ENCODE measurements at regions not wholly inside any gene's neighbourhood (a gene's known extent, or its start where the extent isn't known, plus 50 kb on each side); places are given as distances from the start of the nearest gene placed in this dataset.

DNA sequence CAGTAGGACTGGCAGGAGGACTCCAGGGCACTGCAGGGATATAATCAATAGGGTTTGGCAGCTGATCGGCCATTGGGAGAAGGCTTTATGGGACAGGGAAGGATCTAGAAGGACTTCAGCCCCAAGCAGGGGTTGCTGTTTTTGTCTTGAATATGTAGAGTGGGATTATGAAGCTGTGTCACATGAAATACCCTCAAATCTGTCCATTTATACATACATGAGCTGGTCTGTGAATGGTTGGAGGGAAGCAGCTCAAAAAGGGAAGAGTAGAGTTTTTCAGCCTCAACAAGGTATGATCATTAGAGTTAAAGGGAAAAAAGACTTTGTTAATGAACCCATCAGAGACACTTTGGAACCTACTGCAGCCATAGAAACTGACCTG lies 98.2 kb upstream of the ZNF217 start:
- TF ChIP-seq, protein P1, sequence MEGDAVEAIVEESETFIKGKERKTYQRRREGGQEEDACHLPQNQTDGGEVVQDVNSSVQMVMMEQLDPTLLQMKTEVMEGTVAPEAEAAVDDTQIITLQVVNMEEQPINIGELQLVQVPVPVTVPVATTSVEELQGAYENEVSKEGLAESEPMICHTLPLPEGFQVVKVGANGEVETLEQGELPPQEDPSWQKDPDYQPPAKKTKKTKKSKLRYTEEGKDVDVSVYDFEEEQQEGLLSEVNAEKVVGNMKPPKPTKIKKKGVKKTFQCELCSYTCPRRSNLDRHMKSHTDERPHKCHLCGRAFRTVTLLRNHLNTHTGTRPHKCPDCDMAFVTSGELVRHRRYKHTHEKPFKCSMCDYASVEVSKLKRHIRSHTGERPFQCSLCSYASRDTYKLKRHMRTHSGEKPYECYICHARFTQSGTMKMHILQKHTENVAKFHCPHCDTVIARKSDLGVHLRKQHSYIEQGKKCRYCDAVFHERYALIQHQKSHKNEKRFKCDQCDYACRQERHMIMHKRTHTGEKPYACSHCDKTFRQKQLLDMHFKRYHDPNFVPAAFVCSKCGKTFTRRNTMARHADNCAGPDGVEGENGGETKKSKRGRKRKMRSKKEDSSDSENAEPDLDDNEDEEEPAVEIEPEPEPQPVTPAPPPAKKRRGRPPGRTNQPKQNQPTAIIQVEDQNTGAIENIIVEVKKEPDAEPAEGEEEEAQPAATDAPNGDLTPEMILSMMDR (IDR thresholded peaks at IDR 0.05) = no peak
- TF ChIP-seq POLR2A (IDR thresholded peaks at IDR 0.05) = no peak

All from body of pancreas (tissue), 4 donors.